NCI-H1694 (cell line): ENCODE measurements at regions not wholly inside any gene's neighbourhood (a gene's known extent, or its start where the extent isn't known, plus 50 kb on each side); places are given as distances from the start of the nearest gene placed in this dataset.
A peak's percentile ranks its signal among the peaks of the same experiment; 100 is the strongest.
"Not testable (repeated sequence)": the region's sequence is repeated elsewhere in the genome, so short reads cannot be mapped to it uniquely, and the experiment has no call there.

Experiments
- DNase-seq: peaks from one replicate; lab custom pipeline; 2025; lab: John Stamatoyannopoulos, UW

DNA sequence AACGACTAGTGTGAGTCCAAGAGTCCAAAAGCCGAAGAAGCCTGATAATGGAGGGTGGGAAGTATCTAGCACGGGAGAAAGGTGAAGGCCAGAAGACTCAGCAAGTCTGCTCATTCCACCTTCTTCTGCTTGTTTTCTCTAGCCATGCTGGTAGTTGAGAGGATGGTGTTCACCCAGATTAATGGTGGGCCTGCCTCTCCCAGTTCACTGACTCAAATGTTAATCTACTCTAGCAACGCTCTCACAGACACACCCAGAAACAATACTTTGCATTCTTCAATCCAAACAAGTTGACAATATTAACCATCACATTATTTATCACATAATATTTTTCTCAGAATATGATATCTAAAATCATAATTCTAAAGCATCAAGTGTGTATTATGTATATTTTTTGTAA lies 1055.1 kb upstream of the PCDH10 start:
- no peak for DNase-seq

DNA sequence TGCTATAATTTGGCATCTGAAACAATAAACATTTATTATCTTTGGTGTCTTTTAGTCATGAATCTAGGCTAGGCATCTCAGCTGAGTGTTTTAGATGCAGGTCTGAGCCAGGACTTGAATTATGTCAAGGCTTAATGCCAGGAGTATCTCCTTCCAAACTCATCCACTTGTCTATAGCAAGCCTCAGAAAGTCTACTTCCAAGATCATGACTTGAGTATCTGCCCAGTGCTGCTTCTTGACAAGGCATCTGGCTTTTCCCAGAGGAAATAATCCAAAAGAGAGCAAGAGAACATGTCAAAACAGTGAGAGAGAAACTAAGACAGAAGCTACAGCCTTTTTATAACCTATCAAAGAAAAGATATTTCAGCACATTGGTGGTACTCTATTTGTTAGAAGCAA lies 1052.1 kb upstream of the PCDH10 start:
- no peak for DNase-seq

DNA sequence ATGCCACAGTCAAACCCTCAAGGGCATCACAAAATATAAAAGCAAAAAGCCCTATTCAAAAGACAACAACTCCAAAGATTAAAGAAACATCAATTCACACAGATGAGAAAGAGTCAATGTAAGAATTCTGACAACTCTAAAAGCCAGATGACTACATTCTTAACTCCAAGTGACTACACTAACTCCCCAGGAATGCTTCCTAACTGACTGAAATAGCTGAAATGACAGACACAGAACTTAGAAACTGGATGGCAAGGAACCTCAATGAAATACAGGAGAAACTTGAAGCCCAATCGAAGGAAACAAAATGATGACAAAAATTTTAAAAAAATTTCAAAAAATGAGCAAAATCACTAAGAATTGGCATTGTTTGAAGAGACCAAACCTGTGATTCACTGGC lies 1047.6 kb upstream of the PCDH10 start:
- DNase-seq: no peak

- DNase-seq: peak; percentile 1
Observed at GRCh38 chr4:132108784-132109183, 1040.3 kb upstream of the PCDH10 start.

- DNase-seq: no peak
Observed at GRCh38 chr4:132114885-132115284, 1034.2 kb upstream of the PCDH10 start.

- DNase-seq: not testable (repeated sequence)
Observed at GRCh38 chr4:132122741-132123140, 1026.4 kb upstream of the PCDH10 start.

DNA sequence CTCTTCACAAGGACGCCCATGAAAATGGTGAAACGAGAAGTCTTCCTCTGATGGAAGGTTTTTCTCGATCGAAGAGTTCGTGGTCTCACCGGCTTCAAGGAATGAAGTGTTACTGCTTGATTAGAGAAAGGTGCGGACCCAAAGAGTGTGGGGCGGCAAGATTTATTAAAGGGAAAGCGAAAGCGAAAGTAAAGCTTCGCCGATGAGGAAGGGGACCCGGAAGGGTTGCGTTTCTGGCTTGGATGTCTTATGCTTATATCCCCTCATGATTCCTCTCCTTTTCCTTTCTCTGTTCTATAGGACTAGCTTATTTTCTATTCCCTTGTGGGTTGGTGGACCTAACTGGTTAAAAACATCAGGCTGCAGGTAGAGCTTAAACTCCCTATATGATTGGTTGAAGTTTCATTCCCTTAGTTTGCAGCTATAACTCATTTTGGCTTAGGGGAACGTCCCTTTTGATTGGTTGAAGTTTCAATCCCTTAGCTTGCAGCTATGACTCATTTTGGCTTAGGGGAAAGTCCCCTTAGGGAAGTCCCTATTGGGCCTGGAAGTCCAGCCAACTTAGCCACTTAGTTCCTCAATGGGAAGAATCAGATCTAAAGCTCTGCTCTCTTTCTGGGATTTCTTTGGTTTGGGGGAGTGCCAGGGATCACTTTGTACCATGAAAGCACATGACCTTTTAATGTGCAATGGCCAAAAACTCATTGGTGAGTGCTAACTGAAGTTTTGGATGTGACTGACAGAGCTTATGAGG lies 1025.0 kb upstream of the PCDH10 start:
- DNase-seq: no peak

GRCh38 chr4:132124624-132124974 lies 1024.5 kb upstream of the PCDH10 start:
- DNase-seq: no peak

DNA sequence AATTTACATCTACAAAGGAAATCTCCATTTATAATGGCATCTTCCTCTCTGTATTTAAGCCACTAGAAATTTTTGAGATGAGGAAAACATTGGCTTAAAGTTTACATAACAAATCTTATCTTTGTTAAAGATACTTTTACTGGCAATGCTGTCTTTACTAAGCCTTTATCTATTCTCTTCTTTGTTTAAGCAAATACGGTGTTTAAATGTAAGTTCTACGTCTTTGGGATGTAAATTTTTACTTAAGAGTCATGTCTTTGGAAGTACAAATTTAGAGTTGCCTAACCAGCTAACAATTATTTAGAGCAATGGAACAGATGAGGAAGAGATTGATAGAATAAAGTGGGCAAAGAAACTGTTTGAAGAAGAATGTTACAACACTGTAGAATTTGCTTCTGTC lies 1024.0 kb upstream of the PCDH10 start:
- DNase-seq: no peak

DNA sequence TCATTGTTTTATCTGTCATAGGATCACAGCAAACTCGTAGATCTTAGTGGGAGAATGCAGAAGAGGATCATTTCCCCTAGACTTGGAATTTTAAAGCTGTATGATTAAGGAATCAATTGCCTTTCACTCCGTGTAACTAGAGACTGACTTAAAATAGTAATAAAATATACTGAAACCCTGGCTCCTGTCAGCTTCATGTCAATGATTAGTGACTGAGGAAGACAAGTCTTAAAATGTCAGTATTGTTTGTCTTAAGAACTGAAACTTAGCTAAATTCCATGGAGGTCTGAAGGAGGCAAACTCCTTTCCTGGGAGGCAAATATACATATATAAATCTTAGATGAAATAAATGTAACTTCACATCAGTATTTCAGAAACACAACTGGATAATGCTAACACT lies 1016.7 kb upstream of the PCDH10 start:
- DNase-seq: no peak

GRCh38 chr4:132169660-132170059 lies 979.4 kb upstream of the PCDH10 start:
- no peak for DNase-seq

DNA sequence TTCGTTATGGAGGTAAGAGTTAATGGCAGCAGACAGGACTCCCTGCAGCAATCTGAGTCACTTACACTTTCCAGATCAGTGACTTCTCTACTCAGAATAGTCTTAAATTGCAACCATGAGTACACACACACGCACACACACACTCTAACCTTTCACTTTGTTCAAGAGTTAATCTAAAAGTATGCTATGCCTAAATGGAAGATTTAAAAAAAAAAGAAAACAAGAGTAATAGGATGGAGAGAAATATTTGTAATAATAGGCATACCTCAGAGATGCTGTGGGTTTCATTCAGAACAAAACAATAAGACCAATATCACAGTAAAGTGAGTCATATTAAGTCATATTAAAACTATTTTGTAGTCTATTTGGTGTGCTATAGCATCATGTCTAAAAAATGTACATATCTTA lies 969.1 kb upstream of the PCDH10 start:
- DNase-seq: no peak

GRCh38 chr4:132195176-132195575 lies 953.9 kb upstream of the PCDH10 start:
- no peak for DNase-seq

DNA sequence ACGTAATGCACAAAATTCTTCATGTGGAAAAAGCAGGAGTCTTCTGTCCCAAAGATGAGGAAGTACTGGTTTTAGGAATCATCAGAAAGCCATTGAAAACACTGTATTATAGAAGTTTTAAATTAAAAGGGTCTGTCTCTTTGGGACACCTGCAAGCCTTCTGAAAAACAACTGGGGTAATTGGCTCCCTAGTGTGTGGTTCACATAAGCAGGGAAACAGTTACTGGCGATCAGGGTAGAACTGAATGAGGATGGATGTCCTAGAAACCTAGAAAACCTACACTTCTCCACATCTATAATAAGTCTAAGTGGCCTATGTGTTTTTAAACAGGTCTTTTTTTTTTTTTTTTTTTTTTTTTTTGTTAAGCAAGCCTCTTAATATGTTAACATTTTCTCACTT lies 945.5 kb upstream of the PCDH10 start:
- DNase-seq: no peak

DNA sequence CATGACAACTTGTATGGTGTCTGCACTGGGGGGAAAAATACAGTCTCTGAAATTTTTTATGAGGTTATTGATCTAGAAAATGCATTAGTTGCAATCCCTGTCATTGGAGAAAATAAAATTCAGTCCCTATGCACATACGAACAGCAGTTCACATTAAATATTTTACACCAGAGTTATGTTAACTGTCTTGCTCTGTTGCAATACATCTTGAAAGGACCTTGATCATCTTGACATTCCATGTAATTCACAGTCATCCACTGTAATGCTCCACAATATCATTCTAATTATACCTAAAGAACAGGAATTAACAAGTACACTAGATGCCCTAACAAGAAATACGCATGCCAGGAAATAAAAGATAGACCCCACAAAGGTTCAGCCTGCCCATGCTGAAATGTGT lies 934.6 kb upstream of the PCDH10 start:
- DNase-seq: no peak

- no peak for DNase-seq
Observed at GRCh38 chr4:132218406-132218805, 930.7 kb upstream of the PCDH10 start.

GRCh38 chr4:132227151-132227856 lies 921.8 kb upstream of the PCDH10 start:
- DNase-seq: no peak

- DNase-seq: not testable (repeated sequence)
Observed at GRCh38 chr4:132227857-132228165, 921.3 kb upstream of the PCDH10 start.

DNA sequence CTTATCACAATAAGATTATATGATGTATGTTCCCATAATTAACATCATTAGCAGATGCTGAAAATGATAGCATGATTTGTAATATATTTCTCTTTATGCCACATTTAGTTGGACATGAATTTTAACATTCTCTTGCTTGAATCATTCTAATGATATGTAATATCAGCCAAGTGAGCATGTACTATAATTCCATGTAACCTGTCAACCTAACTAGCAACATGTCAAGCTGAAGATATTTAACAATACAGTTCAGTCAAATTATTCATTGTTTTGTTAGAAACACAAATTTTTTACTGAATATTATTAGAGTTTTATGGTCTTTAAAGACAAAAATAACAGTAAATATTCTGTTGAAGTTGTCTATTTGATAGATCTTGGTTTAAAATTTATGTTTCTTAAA lies 920.4 kb upstream of the PCDH10 start:
- no peak for DNase-seq

- DNase-seq: no peak
Observed at GRCh38 chr4:132230025-132230424, 919.1 kb upstream of the PCDH10 start.

DNA sequence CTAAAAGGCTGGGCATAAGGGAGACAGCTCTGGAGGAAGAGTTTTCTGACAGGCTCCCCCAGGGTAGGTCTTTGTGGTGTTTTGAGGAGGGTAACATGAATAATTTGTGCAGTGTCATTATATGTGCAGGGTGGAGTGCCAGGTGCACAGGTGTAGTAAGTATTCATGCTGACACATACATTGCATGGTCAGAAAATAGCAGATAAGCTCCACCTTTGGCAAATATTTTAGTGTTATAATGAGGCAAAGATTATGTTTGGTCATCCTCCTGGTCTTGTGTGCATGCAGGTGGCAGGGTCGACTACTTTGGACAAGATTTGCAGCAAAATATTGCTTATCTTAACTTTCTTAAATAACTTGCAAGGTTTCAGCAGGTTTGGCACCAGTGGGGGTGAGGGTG lies 910.4 kb upstream of the PCDH10 start:
- DNase-seq: no peak

GRCh38 chr4:132240081-132240480 lies 909.0 kb upstream of the PCDH10 start:
- DNase-seq: no peak

GRCh38 chr4:132245319-132245718 lies 903.8 kb upstream of the PCDH10 start:
- no peak for DNase-seq

DNA sequence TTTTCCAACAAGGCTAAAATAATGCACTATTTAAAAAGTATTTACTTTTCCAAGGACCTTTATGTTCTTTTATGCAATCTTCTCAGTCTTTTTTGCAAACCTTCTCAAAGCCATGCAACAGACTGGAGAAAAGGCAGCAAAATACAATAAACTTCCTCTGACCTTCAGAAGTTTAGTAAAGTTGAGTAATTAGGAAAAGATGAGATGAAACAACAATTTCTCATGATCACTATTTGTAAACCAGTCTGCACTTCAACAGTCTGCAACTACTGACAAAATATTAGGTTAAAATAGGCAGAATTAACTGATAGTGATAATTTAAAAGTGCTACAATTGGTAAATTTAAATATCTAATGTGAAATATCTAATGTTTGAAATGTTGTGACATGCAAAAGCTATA lies 884.9 kb upstream of the PCDH10 start:
- DNase-seq: no peak
